ENCODE measurements at regions not wholly inside any gene's neighbourhood (a gene's known extent, or its start where the extent isn't known, plus 50 kb on each side); places are given as distances from the start of the nearest gene placed in this dataset.
"Not testable (repeated sequence)": the region's sequence is repeated elsewhere in the genome, so short reads cannot be mapped to it uniquely, and the experiment has no call there.

DNA sequence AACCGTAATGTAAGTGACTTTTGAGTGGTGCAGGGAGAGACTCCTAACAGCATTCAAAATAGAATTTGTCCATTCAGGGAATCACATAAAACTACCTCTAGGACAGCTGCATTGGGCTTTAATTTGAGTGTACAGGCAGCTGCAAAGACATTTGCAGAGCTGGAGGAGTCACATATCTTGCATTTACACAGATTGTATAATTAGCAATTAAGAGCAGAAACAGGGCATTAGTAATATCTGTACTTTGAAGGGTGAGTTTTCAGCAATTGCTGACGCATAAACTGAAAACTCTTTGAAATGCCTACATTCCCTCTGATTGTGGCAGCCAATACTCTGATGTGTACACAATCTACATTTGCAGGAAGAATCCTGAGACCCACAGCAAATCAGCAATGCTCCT is 245.6 kb downstream of the UBE2NL start:
- TF ChIP-seq, protein P1, sequence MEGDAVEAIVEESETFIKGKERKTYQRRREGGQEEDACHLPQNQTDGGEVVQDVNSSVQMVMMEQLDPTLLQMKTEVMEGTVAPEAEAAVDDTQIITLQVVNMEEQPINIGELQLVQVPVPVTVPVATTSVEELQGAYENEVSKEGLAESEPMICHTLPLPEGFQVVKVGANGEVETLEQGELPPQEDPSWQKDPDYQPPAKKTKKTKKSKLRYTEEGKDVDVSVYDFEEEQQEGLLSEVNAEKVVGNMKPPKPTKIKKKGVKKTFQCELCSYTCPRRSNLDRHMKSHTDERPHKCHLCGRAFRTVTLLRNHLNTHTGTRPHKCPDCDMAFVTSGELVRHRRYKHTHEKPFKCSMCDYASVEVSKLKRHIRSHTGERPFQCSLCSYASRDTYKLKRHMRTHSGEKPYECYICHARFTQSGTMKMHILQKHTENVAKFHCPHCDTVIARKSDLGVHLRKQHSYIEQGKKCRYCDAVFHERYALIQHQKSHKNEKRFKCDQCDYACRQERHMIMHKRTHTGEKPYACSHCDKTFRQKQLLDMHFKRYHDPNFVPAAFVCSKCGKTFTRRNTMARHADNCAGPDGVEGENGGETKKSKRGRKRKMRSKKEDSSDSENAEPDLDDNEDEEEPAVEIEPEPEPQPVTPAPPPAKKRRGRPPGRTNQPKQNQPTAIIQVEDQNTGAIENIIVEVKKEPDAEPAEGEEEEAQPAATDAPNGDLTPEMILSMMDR (IDR thresholded peaks at IDR 0.05; ENCODE audit: low read length), result not testable (repeated sequence)
- not testable (repeated sequence) for TF ChIP-seq EZH2 (optimal IDR thresholded peaks at IDR 0.05; ENCODE audit: low read depth, low read length)
